Ascending aorta (tissue), 2 donors: ENCODE measurements at regions not wholly inside any gene's neighbourhood (a gene's known extent, or its start where the extent isn't known, plus 50 kb on each side); places are given as distances from the start of the nearest gene placed in this dataset.
"Not testable (repeated sequence)": the region's sequence is repeated elsewhere in the genome, so short reads cannot be mapped to it uniquely, and the experiment has no call there.

ENCODE experiments used
- DNase-seq, 2 donors: peaks; one replicate each; pipeline ENCODE4 v3.0.0-alpha.2; 2019; ENCODE audit warnings: low spot score in 2 of 2
- H3K27ac ChIP-seq, 2 donors: fragments of 200-600 bp; sonication (generic); one replicate each; pipeline ENCODE4 v1.5.1; 2016 to 2017; ENCODE audit warnings: mild to moderate bottlenecking in 1 of 2
- H3K27me3 ChIP-seq: fragments of 200-600 bp; sonication (generic); one replicate; pipeline ENCODE4 v1.5.1; 2017
- H3K36me3 ChIP-seq, 2 donors: fragments of 200-600 bp; sonication (generic); one replicate each; pipeline ENCODE4 v1.5.1; 2016
- H3K4me1 ChIP-seq, 2 donors: fragments of 200-600 bp; sonication (generic); one replicate each; pipeline ENCODE4 v1.5.1; 2016 to 2017; ENCODE audit warnings: mild to moderate bottlenecking in 1 of 2
- H3K4me3 ChIP-seq, 2 donors: fragments of 200-600 bp; sonication (generic); one replicate each; pipeline ENCODE4 v1.5.1; 2016 to 2017; ENCODE audit warnings: mild to moderate bottlenecking in 1 of 2
- H3K9me3 ChIP-seq, 2 donors: fragments of 200-600 bp; sonication (generic); one replicate each; pipeline ENCODE4 v1.5.1; 2016
- intact Hi-C: fragments of 100-400 bp; cut with DNase I; formaldehyde crosslinking; loops from one replicate; pipeline ENCODE4 v1.15.1; 2023
- TF ChIP-seq, protein P1 (sequence below), 3 experiments: fragments of 200-600 bp in 2 of 3; fragments of 450-650 bp in 1 of 3; sonication (generic) in 2 of 3; IDR thresholded peaks; one replicate each; pipeline ENCODE4 v1.5.1; 2016 to 2019; ENCODE audit warnings: antibody characterized with exemption in 3 of 3, mild to moderate bottlenecking in 1 of 3, moderate library complexity in 1 of 3

DNA sequence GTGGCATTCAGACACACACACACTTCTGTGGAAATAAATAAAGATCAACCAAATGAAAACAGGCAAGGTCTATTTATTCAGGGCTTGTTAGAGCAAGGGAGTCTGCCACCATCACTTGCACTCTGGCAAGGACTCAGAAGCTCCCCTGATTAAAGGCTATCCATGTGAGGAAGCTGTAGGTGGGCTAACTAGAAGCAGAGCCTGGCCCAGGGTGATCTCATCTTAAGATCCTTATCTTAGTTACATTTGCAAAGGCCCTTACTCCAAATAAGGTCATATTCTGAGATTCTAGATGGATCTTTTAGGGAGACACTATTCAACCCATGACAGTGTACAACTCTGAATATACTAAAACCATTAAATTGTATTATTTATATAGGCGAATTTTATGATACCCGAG, 190.0 kb upstream of the SRD5A2 start:
- Histone ChIP-seq H3K9me3 (no peaks in the 10 kb centered on the region), H3K27me3 (no peaks in the 10 kb centered on the region), H3K36me3 (no peaks in the 10 kb centered on the region), H3K4me1 (no peaks in the 10 kb centered on the region), H3K27ac (no peak overlapping the region), H3K4me3 (no peak overlapping the region)
- TF ChIP-seq, protein P1, sequence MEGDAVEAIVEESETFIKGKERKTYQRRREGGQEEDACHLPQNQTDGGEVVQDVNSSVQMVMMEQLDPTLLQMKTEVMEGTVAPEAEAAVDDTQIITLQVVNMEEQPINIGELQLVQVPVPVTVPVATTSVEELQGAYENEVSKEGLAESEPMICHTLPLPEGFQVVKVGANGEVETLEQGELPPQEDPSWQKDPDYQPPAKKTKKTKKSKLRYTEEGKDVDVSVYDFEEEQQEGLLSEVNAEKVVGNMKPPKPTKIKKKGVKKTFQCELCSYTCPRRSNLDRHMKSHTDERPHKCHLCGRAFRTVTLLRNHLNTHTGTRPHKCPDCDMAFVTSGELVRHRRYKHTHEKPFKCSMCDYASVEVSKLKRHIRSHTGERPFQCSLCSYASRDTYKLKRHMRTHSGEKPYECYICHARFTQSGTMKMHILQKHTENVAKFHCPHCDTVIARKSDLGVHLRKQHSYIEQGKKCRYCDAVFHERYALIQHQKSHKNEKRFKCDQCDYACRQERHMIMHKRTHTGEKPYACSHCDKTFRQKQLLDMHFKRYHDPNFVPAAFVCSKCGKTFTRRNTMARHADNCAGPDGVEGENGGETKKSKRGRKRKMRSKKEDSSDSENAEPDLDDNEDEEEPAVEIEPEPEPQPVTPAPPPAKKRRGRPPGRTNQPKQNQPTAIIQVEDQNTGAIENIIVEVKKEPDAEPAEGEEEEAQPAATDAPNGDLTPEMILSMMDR (IDR thresholded peaks at IDR 0.05) = no peak
- intact Hi-C loops = no loop called here
- no peak for DNase-seq

DNA sequence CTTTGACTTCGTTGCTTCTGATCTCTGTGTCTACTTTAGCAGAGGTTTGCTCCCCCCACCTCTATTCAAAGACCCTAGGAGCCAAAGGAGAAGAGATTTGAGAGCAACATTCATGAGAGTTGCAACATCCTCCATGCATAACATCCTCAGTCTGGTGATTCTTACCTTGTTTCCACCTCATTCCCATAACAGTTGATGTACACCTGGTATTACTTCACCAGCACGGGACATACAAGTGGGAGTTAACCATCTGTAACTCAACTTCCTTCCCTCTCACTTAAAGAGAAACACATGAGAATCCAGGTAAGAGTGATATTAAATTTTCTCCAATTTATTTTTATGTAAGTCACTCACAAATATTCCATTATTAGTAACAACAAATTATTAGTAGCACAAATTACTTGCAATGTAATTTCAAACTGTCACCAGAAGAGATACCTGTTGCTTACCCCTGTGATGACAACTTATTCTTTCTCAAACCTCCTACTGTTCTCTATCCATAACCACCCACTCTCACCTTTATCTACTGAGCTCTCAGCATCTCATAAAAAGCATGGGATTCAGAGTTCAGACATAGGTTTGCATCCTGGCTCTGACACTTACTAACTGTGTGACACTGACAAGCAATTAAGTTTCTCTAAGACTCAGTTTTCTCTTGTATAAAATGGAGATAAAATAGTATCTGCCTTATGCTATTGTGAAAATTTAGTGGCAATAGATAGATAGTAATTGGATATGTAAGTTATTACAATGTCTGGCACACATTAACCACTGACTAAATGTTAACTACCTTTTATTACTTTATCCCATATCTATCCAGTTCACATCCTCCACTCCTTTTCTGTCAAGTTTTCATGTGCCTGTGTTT, 184.6 kb upstream of the SRD5A2 start:
- Histone ChIP-seq H3K4me1 (no peaks in the 10 kb centered on the region), H3K9me3 (no peaks in the 10 kb centered on the region), H3K27me3 (no peaks in the 10 kb centered on the region), H3K4me3 (no peak overlapping the region), H3K27ac (no peak overlapping the region), H3K36me3 (no peaks in the 10 kb centered on the region)
- no peak for DNase-seq
- TF ChIP-seq, protein P1 (IDR thresholded peaks at IDR 0.05) = no peak
- intact Hi-C loops = no loop called here

DNA sequence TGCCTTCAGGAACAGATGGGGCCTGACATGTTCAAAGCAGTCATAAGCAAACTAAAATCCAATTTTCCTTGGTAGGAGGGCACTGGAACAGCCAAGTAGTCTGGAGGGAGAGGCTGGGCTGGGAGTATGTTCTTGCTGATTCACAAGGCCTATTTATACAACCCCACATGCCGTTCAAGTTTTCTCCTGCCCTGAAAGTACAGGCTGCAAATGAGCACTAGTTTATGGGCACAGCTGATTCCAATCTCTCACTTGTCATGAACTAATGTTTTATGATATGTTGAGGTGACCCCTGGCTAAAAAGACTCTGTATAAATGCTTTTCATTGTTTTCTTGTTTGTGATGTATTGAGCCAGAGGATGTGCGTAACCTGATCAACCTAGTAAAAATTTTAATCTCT, 183.4 kb upstream of the SRD5A2 start:
- DNase-seq = no peak
- TF ChIP-seq, protein P1 (IDR thresholded peaks at IDR 0.05) = no peak
- Histone ChIP-seq H3K4me1 (no peaks in the 10 kb centered on the region), H3K27ac (no peak overlapping the region), H3K27me3 (no peaks in the 10 kb centered on the region), H3K4me3 (no peak overlapping the region), H3K36me3 (no peaks in the 10 kb centered on the region), H3K9me3 (no peaks in the 10 kb centered on the region)
- intact Hi-C loops = no loop called here

DNA sequence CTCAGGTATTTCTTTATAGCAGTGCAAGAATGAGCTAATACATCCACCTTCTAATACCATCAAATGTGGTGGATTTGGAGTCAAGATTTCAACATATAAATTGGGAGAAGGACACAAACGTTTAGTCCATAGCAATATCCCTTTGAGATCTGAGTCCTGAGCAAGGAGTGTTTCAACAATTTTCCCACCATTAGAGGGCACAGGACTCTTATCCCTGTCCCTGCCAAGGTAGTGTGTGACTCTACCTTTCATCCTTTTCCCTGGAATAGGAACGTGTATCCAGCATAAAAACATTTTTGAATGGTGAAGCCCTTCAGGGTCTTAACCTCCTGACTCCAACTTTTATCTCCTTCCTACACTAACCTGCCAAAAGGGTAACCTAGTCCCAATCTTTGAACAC, 181.3 kb upstream of the SRD5A2 start:
- no peak for DNase-seq
- Histone ChIP-seq H3K4me3 (no peak overlapping the region), H3K9me3 (no peaks in the 10 kb centered on the region), H3K27ac (no peak overlapping the region), H3K4me1 (no peaks in the 10 kb centered on the region), H3K27me3 (no peaks in the 10 kb centered on the region), H3K36me3 (no peaks in the 10 kb centered on the region)
- intact Hi-C loops = no loop called here
- TF ChIP-seq, protein P1 (IDR thresholded peaks at IDR 0.05) = no peak

DNA sequence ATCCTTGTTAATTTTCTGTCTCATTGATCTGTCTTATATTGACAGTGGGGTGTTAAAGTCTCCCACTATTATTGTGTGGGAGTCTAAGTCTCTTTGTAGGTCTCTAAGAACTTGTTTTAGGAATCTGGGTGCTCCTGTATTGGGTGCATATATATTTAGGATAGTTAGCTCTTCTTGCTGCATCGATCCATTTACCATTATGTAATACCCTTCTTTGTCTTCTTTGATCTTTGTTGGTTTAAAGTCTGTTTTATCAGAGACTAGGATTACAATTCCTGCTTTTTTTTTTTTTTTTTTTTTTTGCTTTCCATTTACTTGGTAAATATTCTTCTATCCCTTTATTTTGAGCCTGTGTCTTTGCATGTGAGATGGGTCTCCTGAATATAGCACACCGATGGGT, 176.6 kb upstream of the SRD5A2 start:
- H3K36me3 ChIP-seq, H3K9me3 ChIP-seq, H3K27me3 ChIP-seq, H3K27ac ChIP-seq, DNase-seq, H3K4me3 ChIP-seq, H3K4me1 ChIP-seq, intact Hi-C loops: not testable (repeated sequence)

DNA sequence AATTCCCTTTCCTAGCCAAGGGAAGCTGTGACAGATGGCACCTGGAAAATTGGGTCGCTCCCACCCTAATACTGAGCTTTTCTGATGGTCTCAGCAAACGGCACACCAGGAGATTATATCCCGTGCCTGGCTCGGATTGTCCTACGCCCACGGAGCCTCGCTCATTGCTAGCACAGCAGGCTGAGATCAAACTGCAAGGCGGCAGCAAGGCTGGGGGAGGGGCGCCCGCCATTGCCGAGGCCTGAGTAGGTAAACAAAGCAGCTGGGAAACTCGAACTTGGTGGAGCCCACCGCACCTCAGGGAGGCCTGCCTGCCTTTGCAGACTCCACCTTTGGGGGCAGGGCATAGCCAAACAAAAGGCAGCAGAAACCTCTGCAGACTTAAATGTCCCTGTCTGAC, 168.0 kb upstream of the SRD5A2 start:
- intact Hi-C loops, H3K4me3 ChIP-seq, H3K27me3 ChIP-seq, H3K36me3 ChIP-seq, H3K27ac ChIP-seq, H3K9me3 ChIP-seq, DNase-seq, H3K4me1 ChIP-seq: not testable (repeated sequence)

DNA sequence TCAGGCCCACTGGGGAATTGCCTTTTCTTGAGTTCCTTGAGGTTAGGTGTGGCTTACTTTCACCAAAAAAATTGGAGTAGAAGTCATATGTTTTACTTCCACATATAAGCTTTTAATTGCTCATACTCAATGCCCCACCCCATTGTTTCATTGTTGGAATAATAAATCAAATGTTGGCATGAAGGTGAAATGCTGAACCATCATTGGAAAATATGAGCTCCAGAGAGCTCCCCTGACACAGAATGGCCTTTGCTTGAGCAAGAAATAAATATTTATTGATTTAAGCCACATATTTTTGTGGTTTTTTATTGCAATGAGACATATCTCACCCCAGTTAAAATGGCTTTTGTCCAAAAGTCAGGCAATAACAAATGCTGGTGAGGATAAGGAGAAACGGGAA, 167.3 kb upstream of the SRD5A2 start:
- H3K4me1 ChIP-seq = no peaks in the 10 kb centered on the region
- no peak overlapping the region for H3K27ac ChIP-seq
- no peak for DNase-seq
- intact Hi-C loops = no loop called here
- peaks cover 0 to 9% of the 10 kb centered on the region in 2 donors for H3K9me3 ChIP-seq
- TF ChIP-seq, protein P1 (IDR thresholded peaks at IDR 0.05) = no peak
- no peaks in the 10 kb centered on the region for H3K27me3 ChIP-seq
- no peak overlapping the region for H3K4me3 ChIP-seq
- H3K36me3 ChIP-seq = no peaks in the 10 kb centered on the region
